Right atrium auricular region (tissue), 2 donors: ENCODE measurements at regions not wholly inside any gene's neighbourhood (a gene's known extent, or its start where the extent isn't known, plus 50 kb on each side); places are given as distances from the start of the nearest gene placed in this dataset.
"Not testable (repeated sequence)": the region's sequence is repeated elsewhere in the genome, so short reads cannot be mapped to it uniquely, and the experiment has no call there.

ENCODE experiments used
- DNase-seq: peaks from one replicate; pipeline ENCODE4 v3.0.0-alpha.2; 2019; ENCODE audit warnings: low spot score
- H3K27ac ChIP-seq, 2 donors: fragments of 200-600 bp; sonication (generic); 1 replicate in 1 of 2; 2 replicates in 1 of 2; pipeline ENCODE4 v1.5.1; 2016 to 2019
- H3K27me3 ChIP-seq, 2 donors: fragments of 200-600 bp; sonication (generic); one replicate each; pipeline versions ENCODE4 v1.5.1 to v1.6.0; 2017 to 2019
- H3K36me3 ChIP-seq: fragments of 200-600 bp; sonication (generic); one replicate; pipeline ENCODE4 v1.5.1; 2016
- H3K4me1 ChIP-seq, 2 donors: fragments of 200-600 bp; sonication (generic); one replicate each; pipeline versions ENCODE4 v1.5.1 to v1.6.0; 2017 to 2019
- H3K4me3 ChIP-seq, 2 donors: fragments of 200-600 bp; sonication (generic); 1 replicate in 1 of 2; 2 replicates in 1 of 2; pipeline ENCODE4 v1.5.1; 2017 to 2019; ENCODE audit warnings: mild to moderate bottlenecking in 1 of 2, moderate library complexity in 1 of 2
- H3K9me3 ChIP-seq, 2 donors: fragments of 200-600 bp; sonication (generic); one replicate each; pipeline ENCODE4 v1.5.1; 2019
- CTCF ChIP-seq, 2 donors: fragments of 200-600 bp; sonication (generic); IDR thresholded peaks; one replicate each; pipeline ENCODE4 v1.5.1; 2019; ENCODE audit warnings: antibody characterized with exemption in 2 of 2

- Histone ChIP-seq H3K4me3 (no peak overlapping the region), H3K27ac (no peak overlapping the region), H3K36me3 (no peaks in the 10 kb centered on the region), H3K9me3 (no peaks in the 10 kb centered on the region), H3K4me1 (no peaks in the 10 kb centered on the region), H3K27me3 (no peaks in the 10 kb centered on the region)
- no peak for DNase-seq
- no peak for TF ChIP-seq CTCF (IDR thresholded peaks at IDR 0.05)
Measured at GRCh38 chrX:41984628-41985027, 61.3 kb upstream of the CASK start.

- H3K9me3 ChIP-seq: no peaks in the 10 kb centered on the region
- no peak overlapping the region for H3K4me3 ChIP-seq
- no peak overlapping the region for H3K27ac ChIP-seq
- DNase-seq: no peak
- H3K36me3 ChIP-seq: no peaks in the 10 kb centered on the region
- H3K4me1 ChIP-seq: no peaks in the 10 kb centered on the region
- H3K27me3 ChIP-seq: no peaks in the 10 kb centered on the region
- no peak for TF ChIP-seq CTCF (IDR thresholded peaks at IDR 0.05)
Measured at GRCh38 chrX:41982953-41983352, 59.6 kb upstream of the CASK start.

- no peak for DNase-seq
- Histone ChIP-seq H3K27ac (no peak overlapping the region), H3K9me3 (no peaks in the 10 kb centered on the region), H3K36me3 (no peaks in the 10 kb centered on the region), H3K4me1 (no peaks in the 10 kb centered on the region), H3K27me3 (no peaks in the 10 kb centered on the region), H3K4me3 (no peak overlapping the region)
- no peak for TF ChIP-seq CTCF (IDR thresholded peaks at IDR 0.05)
Measured at GRCh38 chrX:41981481-41982013, 58.2 kb upstream of the CASK start.

- DNase-seq, H3K4me1 ChIP-seq, H3K4me3 ChIP-seq, H3K27me3 ChIP-seq, H3K36me3 ChIP-seq, H3K27ac ChIP-seq, H3K9me3 ChIP-seq: not testable (repeated sequence)
Measured at GRCh38 chrX:41974677-41975076, 51.3 kb upstream of the CASK start.

GRCh38 chrX:41973208-41973607, 49.9 kb upstream of the CASK start:
- TF ChIP-seq CTCF (IDR thresholded peaks at IDR 0.05): no peak
- Histone ChIP-seq H3K36me3 (no peaks in the 10 kb centered on the region), H3K27me3 (no peaks in the 10 kb centered on the region), H3K4me1 (no peaks in the 10 kb centered on the region), H3K4me3 (no peak overlapping the region), H3K27ac (no peak overlapping the region), H3K9me3 (no peaks in the 10 kb centered on the region)
- no peak for DNase-seq
